Prostate gland (tissue), 2 donors: ENCODE measurements at regions not wholly inside any gene's neighbourhood (a gene's known extent, or its start where the extent isn't known, plus 50 kb on each side); places are given as distances from the start of the nearest gene placed in this dataset.

Experiments
- CTCF ChIP-seq, 4 experiments: fragments of 200-600 bp in 2 of 4; fragments of 450-650 bp in 2 of 4; sonication (generic) in 2 of 4; IDR thresholded peaks; 1 replicate in 3 of 4; 2 replicates in 1 of 4; pipeline ENCODE4 v1.5.1; 2016 to 2019; ENCODE audit warnings: antibody characterized with exemption in 4 of 4, mild to moderate bottlenecking in 2 of 4, moderate library complexity in 2 of 4
- POLR2A ChIP-seq: fragments of 450-650 bp; IDR thresholded peaks from one replicate; pipeline ENCODE4 v1.6.1; 2016; ENCODE audit warnings: antibody characterized with exemption, mild to moderate bottlenecking

GRCh38 chr1:193657552-193657951 is 471.1 kb upstream of the B3GALT2 start:
- TF ChIP-seq CTCF (IDR thresholded peaks at IDR 0.05) (no peak), POLR2A (no peak)
